ENCODE measurements at regions not wholly inside any gene's neighbourhood (a gene's known extent, or its start where the extent isn't known, plus 50 kb on each side); places are given as distances from the start of the nearest gene placed in this dataset.
A peak's percentile ranks its signal among the peaks of the same experiment; 100 is the strongest.

GRCh38 chr1:184322253-184322652 lies 64.6 kb upstream of the C1orf21 start:
- H3K4me3 ChIP-seq (ENCODE audit: low read depth, low read length), result no peak overlapping the region
- no peaks in the 10 kb centered on the region for H3K36me3 ChIP-seq (ENCODE audit: control insufficient read depth, insufficient read depth, low read length)
- FAIRE-seq (no peak), DNase-seq (ENCODE audit: low read depth) (no peak)
- TF ChIP-seq, protein P1, sequence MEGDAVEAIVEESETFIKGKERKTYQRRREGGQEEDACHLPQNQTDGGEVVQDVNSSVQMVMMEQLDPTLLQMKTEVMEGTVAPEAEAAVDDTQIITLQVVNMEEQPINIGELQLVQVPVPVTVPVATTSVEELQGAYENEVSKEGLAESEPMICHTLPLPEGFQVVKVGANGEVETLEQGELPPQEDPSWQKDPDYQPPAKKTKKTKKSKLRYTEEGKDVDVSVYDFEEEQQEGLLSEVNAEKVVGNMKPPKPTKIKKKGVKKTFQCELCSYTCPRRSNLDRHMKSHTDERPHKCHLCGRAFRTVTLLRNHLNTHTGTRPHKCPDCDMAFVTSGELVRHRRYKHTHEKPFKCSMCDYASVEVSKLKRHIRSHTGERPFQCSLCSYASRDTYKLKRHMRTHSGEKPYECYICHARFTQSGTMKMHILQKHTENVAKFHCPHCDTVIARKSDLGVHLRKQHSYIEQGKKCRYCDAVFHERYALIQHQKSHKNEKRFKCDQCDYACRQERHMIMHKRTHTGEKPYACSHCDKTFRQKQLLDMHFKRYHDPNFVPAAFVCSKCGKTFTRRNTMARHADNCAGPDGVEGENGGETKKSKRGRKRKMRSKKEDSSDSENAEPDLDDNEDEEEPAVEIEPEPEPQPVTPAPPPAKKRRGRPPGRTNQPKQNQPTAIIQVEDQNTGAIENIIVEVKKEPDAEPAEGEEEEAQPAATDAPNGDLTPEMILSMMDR (IDR thresholded peaks at IDR 0.05; ENCODE audit: insufficient read depth, low read length, severe bottlenecking), result no peak
- no peaks in the 10 kb centered on the region for H3K27me3 ChIP-seq (ENCODE audit: control insufficient read depth, insufficient read depth, low read length)

- no peaks in the 10 kb centered on the region for H3K36me3 ChIP-seq (ENCODE audit: control insufficient read depth, insufficient read depth, low read length)
- no peaks in the 10 kb centered on the region for H3K27me3 ChIP-seq (ENCODE audit: control insufficient read depth, insufficient read depth, low read length)
- FAIRE-seq, result no peak
- no peak for DNase-seq (ENCODE audit: low read depth)
- H3K4me3 ChIP-seq (ENCODE audit: low read depth, low read length), result no peak overlapping the region
- TF ChIP-seq, protein P1 (IDR thresholded peaks at IDR 0.05; ENCODE audit: insufficient read depth, low read length, severe bottlenecking), result no peak
These were observed 61.9 kb upstream of the C1orf21 start for GRCh38 chr1:184324972-184325371.

DNA sequence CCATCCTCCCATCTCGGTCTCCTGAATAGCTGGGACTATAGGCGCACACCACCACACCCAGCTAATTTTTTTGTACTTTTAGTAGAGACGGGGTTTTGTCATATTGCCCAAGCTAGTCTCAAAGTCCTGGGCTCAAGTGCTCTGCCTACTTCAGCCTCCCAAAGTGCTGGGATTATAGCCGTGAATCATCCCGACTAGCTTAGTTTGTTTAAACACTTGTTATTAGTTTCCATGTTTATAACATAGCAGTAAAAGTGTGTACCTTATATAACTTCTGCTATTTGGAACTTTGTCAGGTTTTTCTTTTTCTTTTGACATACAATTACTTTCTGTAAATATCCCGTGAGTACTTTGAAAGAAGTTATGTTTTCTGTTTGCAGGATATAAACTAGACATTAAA lies 60.6 kb upstream of the C1orf21 start:
- no peaks in the 10 kb centered on the region for H3K36me3 ChIP-seq (ENCODE audit: control insufficient read depth, insufficient read depth, low read length)
- DNase-seq (ENCODE audit: low read depth) (peak; percentile 9), FAIRE-seq (no peak)
- H3K4me3 ChIP-seq (ENCODE audit: low read depth, low read length), result no peak overlapping the region
- no peaks in the 10 kb centered on the region for H3K27me3 ChIP-seq (ENCODE audit: control insufficient read depth, insufficient read depth, low read length)
- TF ChIP-seq, protein P1 (IDR thresholded peaks at IDR 0.05; ENCODE audit: insufficient read depth, low read length, severe bottlenecking), result no peak

- DNase-seq (ENCODE audit: low read depth) (no peak), FAIRE-seq (no peak)
- TF ChIP-seq, protein P1 (IDR thresholded peaks at IDR 0.05; ENCODE audit: insufficient read depth, low read length, severe bottlenecking), result no peak
These were observed 57.4 kb upstream of the C1orf21 start for GRCh38 chr1:184329245-184329953.

DNA sequence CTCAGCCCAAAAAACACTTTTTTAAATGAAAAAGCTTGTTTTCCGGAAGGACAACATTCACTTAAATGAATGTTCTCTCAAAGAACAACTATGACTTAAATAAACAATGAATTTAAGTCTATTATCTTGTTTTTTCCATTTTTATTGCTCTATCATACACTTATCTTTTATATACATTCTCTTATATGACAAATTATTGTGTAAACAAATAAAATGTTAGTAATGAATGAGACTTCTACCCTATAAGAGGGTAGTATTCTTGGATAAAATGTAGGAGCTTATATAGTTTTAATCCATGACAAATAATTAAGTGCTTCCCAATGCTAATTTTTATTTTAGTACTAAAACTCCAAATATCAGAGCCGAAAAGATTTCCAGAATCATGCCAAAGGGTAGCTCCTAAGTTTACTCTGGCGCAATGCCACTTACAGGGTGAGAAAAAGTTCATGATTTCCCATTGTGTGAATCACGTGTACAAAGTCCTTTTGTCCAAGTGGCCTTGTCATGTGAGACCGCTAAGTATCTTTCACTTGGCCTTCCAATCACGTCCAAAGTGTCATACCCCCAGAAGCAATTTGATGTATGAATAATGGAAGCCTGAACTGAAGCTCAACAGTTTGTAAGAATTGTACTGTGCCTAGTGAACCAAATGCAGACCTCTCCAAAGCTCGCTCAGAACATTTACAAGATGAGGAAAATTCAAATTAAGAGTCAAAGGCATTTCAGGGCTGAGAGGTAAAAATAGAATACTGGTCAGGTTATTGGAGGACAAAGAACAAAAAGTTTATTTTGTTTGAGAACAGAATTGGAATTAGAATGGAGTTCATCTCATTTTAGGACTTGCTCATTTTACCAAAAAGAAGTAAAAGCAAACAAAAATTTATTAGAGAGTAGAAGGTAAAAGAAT lies 56.6 kb upstream of the C1orf21 start:
- peak; percentile 26 for DNase-seq (ENCODE audit: low read depth)
- no peaks in the 10 kb centered on the region for H3K27me3 ChIP-seq (ENCODE audit: control insufficient read depth, insufficient read depth, low read length)
- no peaks in the 10 kb centered on the region for H3K36me3 ChIP-seq (ENCODE audit: control insufficient read depth, insufficient read depth, low read length)
- no peak overlapping the region for H3K4me3 ChIP-seq (ENCODE audit: low read depth, low read length)
- peak; percentile 43 for FAIRE-seq
- TF ChIP-seq, protein P1 (IDR thresholded peaks at IDR 0.05; ENCODE audit: insufficient read depth, low read length, severe bottlenecking), result no peak

More at GRCh38 chr1:184329245-184329953, 57.4 kb upstream of the C1orf21 start:
- H3K27me3 ChIP-seq (ENCODE audit: control insufficient read depth, insufficient read depth, low read length), result no peaks in the 10 kb centered on the region
- no peak overlapping the region for H3K4me3 ChIP-seq (ENCODE audit: low read depth, low read length)
- no peaks in the 10 kb centered on the region for H3K36me3 ChIP-seq (ENCODE audit: control insufficient read depth, insufficient read depth, low read length)
